Stomach (tissue), 8 donors: ENCODE measurements at regions not wholly inside any gene's neighbourhood (a gene's known extent, or its start where the extent isn't known, plus 50 kb on each side); places are given as distances from the start of the nearest gene placed in this dataset.

Experiments used
- DNase-seq, 2 donors: peaks; one replicate each; pipeline versions ENCODE4 v3.0.0 to v3.0.0-alpha.2; 2013 to 2019
- H3K27ac ChIP-seq, 5 donors: fragments of 200-600 bp in 4 of 5; sonication (generic) in 4 of 5; one replicate each; pipeline ENCODE4 v1.5.1; 2013 to 2019; ENCODE audit warnings: mild to moderate bottlenecking in 1 of 5, moderate library complexity in 1 of 5
- H3K27me3 ChIP-seq, 3 donors: fragments of 200-600 bp; sonication (generic); one replicate each; pipeline ENCODE4 v1.5.1; 2017 to 2019; ENCODE audit warnings: mixed run types in 1 of 3
- H3K36me3 ChIP-seq, 4 donors: fragments of 200-600 bp; sonication (generic); 1 replicate in 3 of 4; 2 replicates in 1 of 4; pipeline ENCODE4 v1.5.1; 2016 to 2019
- H3K4me1 ChIP-seq, 4 donors: fragments of 200-600 bp; sonication (generic); one replicate each; pipeline ENCODE4 v1.5.1; 2016 to 2019
- H3K4me3 ChIP-seq, 4 donors: fragments of 200-600 bp; sonication (generic) in 3 of 4; one replicate each; pipeline ENCODE4 v1.5.1; 2016 to 2019; ENCODE audit warnings: mild to moderate bottlenecking in 1 of 4
- H3K9me3 ChIP-seq, 4 donors: fragments of 200-600 bp; sonication (generic); one replicate each; pipeline ENCODE4 v1.5.1; 2016 to 2019
- CTCF ChIP-seq, 7 experiments: fragments of 450-650 bp in 4 of 7; fragments of 200-600 bp in 3 of 7; sonication (generic) in 3 of 7; IDR thresholded peaks; one replicate each; pipeline ENCODE4 v1.5.1; 2016 to 2019; ENCODE audit warnings: antibody characterized with exemption in 7 of 7, control low read depth in 2 of 7, mild to moderate bottlenecking in 1 of 7
- EP300 ChIP-seq: sonication (generic); formaldehyde crosslinking; IDR thresholded peaks from one replicate; pipeline ENCODE4 v1.6.1; 2017; ENCODE audit warnings: antibody characterized with exemption
- POLR2A ChIP-seq, 4 donors: fragments of 450-650 bp; IDR thresholded peaks; one replicate each; pipeline ENCODE4 v1.6.1; 2016; ENCODE audit warnings: antibody characterized with exemption in 4 of 4, control low read depth in 2 of 4, mild to moderate bottlenecking in 1 of 4, moderate library complexity in 1 of 4
- POLR2AphosphoS5 ChIP-seq, 3 donors: sonication (generic); formaldehyde crosslinking; IDR thresholded peaks; one replicate each; pipeline ENCODE4 v1.6.1; 2016; ENCODE audit warnings: antibody characterized with exemption in 3 of 3
- WGBS, 5 donors: extraction: QIAGEN DNeasy Blood & Tissue Kit in 3 of 5; methylation state at CpG; one replicate each; pipeline versions ENCODE4 v1.1.5 to v1.1.7; 2013 to 2018; 5-methylcytosine and 5-hydroxymethylcytosine counted together
- intact Hi-C: fragments of 100-400 bp; cut with DNase I; formaldehyde crosslinking; loops from one replicate; pipeline ENCODE4 v1.15.1; 2023; ENCODE audit warnings: low total_unique reads
- donor health status: healthy with polysubstance abuse.
- donor health status: Bipolar disorder and iron deficiency.
- donor health status: healthy.

- H3K4me1 ChIP-seq: peaks cover 5 to 25% (median 16%) of the 10 kb centered on the region in 4 donors
- 88 to 91% (median 89%) methylated on average over 4 of the region's 4 CpGs for WGBS, 5 donors
- H3K27me3 ChIP-seq: no peaks in the 10 kb centered on the region
- intact Hi-C loops: no loop called here
- no peak for TF ChIP-seq POLR2A (IDR thresholded peaks at IDR 0.05)
- TF ChIP-seq CTCF (IDR thresholded peaks at IDR 0.05): no peak
- TF ChIP-seq POLR2AphosphoS5 (IDR thresholded peaks at IDR 0.05): no peak
- TF ChIP-seq EP300: no peak
- no peak overlapping the region for H3K4me3 ChIP-seq
- no peaks in the 10 kb centered on the region for H3K36me3 ChIP-seq
- H3K9me3 ChIP-seq: no peaks in the 10 kb centered on the region
- H3K27ac ChIP-seq: no peak overlapping the region
- no peak for DNase-seq
Measured at GRCh38 chr18:61989138-61989537, 96.3 kb upstream of the RNF152 start.

- 57 to 78% (median 68%) methylated on average over 2 of the region's 2 CpGs for WGBS, 5 donors
- no peak for TF ChIP-seq POLR2A (IDR thresholded peaks at IDR 0.05)
- TF ChIP-seq CTCF (IDR thresholded peaks at IDR 0.05): no peak
- TF ChIP-seq EP300: no peak
- no peak for TF ChIP-seq POLR2AphosphoS5 (IDR thresholded peaks at IDR 0.05)
- Histone ChIP-seq H3K4me3 (no peak overlapping the region), H3K36me3 (no peaks in the 10 kb centered on the region), H3K9me3 (no peaks in the 10 kb centered on the region), H3K27ac (no peak overlapping the region), H3K4me1 (peaks cover 1 to 25% (median 10%) of the 10 kb centered on the region in 4 donors), H3K27me3 (no peaks in the 10 kb centered on the region)
- intact Hi-C loops: no loop called here
- DNase-seq: no peak
Measured at GRCh38 chr18:61988100-61988499, 95.3 kb upstream of the RNF152 start.

- Histone ChIP-seq H3K27ac (no peak overlapping the region), H3K27me3 (no peaks in the 10 kb centered on the region), H3K9me3 (no peaks in the 10 kb centered on the region), H3K4me1 (peaks cover 0 to 14% (median 0%) of the 10 kb centered on the region in 4 donors), H3K36me3 (no peaks in the 10 kb centered on the region), H3K4me3 (no peak overlapping the region)
- intact Hi-C loops: no loop called here
- TF ChIP-seq EP300 (no peak), CTCF (IDR thresholded peaks at IDR 0.05) (no peak), POLR2A (IDR thresholded peaks at IDR 0.05) (no peak), POLR2AphosphoS5 (IDR thresholded peaks at IDR 0.05) (no peak)
- no peak for DNase-seq
- WGBS, 5 donors: 91 to 97% (median 94%) methylated on average over 1 of the region's 1 CpG
Measured at GRCh38 chr18:61985681-61986080, 92.9 kb upstream of the RNF152 start.

GRCh38 chr18:61984349-61984748 lies 91.5 kb upstream of the RNF152 start:
- H3K36me3 ChIP-seq: no peaks in the 10 kb centered on the region
- no peak overlapping the region for H3K4me3 ChIP-seq
- no peaks in the 10 kb centered on the region for H3K9me3 ChIP-seq
- TF ChIP-seq CTCF (IDR thresholded peaks at IDR 0.05) (no peak), EP300 (no peak), POLR2A (IDR thresholded peaks at IDR 0.05) (no peak), POLR2AphosphoS5 (IDR thresholded peaks at IDR 0.05) (no peak)
- H3K4me1 ChIP-seq: peaks cover 0 to 14% (median 0%) of the 10 kb centered on the region in 4 donors
- DNase-seq: peak in 1 of 2 donors; percentile 50
- no peak overlapping the region for H3K27ac ChIP-seq
- WGBS, 5 donors: 16 to 62% (median 39%) methylated on average over 1 of the region's 1 CpG
- intact Hi-C loops: no loop called here
- H3K27me3 ChIP-seq: no peaks in the 10 kb centered on the region
